Limb (tissue), 2 donors: ENCODE measurements at regions not wholly inside any gene's neighbourhood (a gene's known extent, or its start where the extent isn't known, plus 50 kb on each side); places are given as distances from the start of the nearest gene placed in this dataset.

Source experiments
- DNase-seq, 2 donors: peaks; one replicate each; pipeline ENCODE4 v3.0.0-alpha.2; 2016; ENCODE audit errors: extremely low spot score in 2 of 2

DNA sequence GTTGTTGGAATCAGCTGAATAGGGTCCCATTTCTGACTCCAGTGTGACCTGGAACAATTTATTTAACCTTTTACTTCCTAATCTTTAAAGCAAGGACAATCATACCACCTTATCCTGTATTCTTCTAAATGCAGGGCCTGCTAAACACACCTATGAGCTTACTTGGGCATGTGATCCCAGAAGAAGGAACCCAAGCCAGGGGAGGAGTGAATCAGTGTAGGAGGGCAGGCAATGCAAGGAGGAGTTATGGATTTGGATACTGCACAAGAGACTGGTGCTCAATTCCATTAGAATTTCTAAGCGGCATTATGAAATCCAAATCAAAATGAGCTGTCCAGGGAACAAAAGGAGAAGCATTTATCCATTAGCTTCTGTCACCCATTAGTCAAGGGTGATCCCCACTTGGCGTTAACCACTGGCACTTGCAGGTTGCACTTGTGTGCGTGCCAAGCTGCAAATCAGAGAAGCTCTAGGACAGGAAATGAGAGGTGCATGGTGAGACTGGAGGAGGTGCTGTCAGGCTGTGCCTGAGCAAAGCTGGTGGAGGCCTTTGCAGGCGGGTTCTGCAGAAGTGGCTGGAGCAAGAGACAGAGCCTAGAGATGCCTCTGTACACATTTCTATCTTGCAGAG is 297.2 kb upstream of the PLXNA2 start:
- DNase-seq: no peak

DNA sequence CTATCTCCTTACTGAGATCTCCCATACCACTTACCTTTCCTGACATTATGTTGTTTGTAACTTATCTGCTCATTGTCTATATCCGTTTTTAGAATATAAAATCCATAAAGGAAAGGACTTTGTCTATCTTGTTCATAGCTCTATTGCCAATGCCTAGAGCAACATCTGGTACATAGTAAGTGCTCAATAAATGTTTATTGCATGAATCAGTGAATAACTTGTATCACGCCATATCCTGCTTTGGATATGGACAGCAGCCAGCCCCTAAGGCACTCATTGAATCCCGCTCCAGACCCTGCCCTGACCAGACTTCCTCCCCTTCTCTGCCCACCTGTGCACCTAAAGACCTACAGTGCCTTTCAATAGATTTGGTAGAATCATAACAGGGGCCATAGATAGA is 298.1 kb upstream of the PLXNA2 start:
- DNase-seq: no peak

DNA sequence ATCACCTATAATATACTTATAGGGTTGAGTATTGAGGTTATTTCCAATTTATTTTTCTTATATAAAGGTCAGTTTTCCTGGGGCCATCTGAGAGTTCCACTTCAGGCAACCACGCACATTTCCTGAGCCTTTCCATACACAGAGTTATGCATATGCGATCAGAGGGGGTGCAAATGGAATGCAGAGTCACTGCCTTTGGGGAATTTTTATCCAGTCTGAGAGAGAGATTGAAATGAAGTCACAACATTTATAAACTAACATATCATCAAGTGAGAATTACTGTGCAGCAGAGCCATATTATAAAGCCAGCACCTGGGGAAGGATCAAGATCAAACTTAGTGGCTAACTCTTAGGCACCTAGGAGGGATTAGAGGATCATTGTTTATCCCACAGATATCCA is 299.9 kb upstream of the PLXNA2 start:
- no peak for DNase-seq

GRCh38 chr1:208544794-208545193 is 300.6 kb upstream of the PLXNA2 start:
- DNase-seq: no peak

DNA sequence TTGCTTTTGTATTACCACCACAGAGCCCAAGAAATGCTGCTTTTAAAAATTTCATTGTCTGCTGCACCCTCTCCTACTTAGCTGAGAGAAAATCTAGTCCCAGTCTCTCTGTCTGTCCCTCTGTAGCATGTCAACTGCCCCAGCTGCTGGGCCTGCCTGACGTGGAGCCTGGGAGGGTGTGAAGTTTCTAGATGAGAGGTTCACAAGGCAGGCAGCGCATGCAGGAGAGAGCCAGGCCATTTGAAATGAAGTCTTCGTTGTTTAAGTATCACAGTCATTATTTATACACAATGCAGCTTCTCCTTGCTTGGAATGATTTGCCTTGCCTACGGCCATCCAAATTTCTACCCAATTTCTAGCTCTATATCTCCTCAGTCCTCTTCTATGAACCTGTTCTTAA is 306.8 kb upstream of the PLXNA2 start:
- DNase-seq: no peak

DNA sequence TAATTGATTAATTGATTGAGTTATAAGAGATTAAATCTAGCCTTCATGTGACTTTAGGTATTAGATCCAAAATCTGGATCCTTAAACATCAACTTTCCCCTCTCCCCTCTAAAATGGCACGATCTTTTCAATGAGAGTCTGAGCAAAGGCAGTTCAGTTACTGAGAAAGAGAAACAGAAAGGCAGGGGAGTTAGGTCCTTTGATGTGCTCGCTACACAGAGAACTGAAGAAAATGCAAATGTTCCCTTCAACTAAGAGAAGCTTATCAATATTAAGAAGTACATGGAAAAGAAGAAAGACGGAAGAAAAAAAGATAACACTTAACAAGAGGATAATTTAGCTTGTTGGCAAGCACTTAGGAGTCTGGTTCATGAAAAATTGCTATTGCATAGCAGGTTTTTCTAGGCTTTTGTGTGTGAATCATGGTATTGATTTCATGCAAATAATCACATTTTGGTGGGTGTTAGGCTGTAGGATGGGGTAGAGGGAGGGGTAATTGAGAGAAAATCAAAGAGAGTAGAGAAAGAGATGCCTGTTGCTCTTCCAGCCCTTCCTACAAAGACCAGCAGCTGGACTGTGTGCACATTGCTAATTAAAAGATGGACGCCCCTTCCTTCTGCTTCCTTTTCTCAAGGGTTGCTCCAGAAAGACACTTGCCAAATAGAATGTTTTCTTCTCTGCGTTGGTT is 307.6 kb upstream of the PLXNA2 start:
- no peak for DNase-seq

DNA sequence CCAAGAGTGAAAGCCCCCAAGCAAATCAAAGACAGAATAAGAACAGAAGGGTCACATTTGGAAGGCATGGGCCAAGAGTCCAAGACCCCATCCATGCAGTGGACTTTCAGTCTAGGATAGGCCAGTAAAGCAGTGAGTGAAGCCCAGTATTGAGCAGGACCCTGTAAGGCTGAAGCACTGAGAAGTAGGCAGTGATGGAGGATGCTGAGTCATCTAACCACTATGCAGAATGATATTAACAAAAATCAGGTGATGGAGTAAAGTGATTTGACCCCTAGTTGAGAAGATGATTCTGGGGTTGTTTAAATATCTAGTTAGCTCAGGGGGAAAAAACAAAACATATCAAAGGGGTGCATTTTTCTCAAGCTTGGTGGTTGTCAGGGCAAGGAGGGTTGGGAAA is 308.7 kb upstream of the PLXNA2 start:
- no peak for DNase-seq

DNA sequence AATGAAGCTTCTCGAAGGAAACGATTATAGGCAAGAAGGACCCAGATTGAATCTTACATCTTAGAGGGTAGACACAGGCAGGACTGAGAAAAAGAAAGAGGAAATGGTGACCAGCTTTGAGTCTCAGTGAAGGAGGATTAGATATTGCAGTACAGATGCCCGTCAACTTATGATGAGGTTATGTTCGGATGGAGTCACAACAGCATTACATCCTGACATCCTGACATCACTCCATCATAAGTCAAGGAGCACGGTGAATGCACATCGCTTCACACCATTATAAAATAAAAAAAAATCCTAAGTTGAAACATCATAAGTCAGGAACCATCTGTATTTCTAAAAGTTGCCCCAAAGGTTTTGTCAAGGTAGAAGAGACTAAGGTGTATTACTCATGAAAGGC is 312.3 kb upstream of the PLXNA2 start:
- no peak for DNase-seq

GRCh38 chr1:208557046-208557722 is 313.0 kb upstream of the PLXNA2 start:
- peak in 1 of 2 donors; percentile 41 for DNase-seq

DNA sequence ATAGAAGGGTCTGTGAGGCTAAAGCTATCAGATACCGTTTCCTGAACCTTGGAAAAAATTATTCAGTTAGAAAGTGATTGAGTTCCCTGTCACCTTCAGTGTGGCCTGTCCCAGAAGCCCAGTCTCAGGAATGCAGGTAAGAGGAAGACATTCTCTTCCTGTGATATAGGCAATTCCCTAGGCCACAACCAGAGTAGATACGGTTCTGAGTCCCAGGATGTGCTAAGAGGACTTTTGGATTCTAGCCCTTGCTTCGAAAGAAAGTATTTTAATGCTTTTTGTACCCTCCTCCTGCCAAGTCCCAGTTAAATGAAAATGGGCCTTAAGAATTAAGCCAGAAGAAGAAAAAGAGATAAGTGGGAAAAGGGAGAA is 313.5 kb upstream of the PLXNA2 start:
- DNase-seq: no peak

- DNase-seq: no peak
These were observed 315.6 kb upstream of the PLXNA2 start for GRCh38 chr1:208559597-208560329.

- peak in 1 of 2 donors; percentile 32 for DNase-seq
These were observed 318.2 kb upstream of the PLXNA2 start for GRCh38 chr1:208562151-208562960.

DNA sequence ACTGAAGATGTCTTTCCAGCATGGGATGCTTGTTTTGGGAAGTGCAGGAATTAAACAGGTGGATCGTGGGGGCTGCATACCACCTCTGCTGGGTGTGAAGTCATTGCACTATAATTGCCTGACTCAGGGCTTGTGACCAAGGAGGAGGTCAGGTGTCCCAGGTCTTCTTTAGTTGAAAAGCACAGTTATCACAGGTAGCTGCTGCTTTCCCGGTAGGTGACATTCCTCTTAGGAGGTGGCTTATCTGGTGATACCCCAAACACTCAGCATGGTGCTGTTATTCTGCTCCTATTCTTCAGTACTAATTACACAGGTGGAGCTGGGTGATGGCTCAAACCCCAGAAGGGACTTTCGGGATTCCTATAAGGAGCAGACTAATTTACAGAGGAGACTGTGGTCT is 320.3 kb upstream of the PLXNA2 start:
- DNase-seq: no peak

- DNase-seq: no peak
These were observed 321.7 kb upstream of the PLXNA2 start for GRCh38 chr1:208565756-208566440.

GRCh38 chr1:208569181-208569580 is 325.0 kb upstream of the PLXNA2 start:
- DNase-seq: no peak

GRCh38 chr1:208570362-208570761 is 326.2 kb upstream of the PLXNA2 start:
- DNase-seq: no peak

- DNase-seq: no peak
These were observed 332.2 kb upstream of the PLXNA2 start for GRCh38 chr1:208576425-208576824.

DNA sequence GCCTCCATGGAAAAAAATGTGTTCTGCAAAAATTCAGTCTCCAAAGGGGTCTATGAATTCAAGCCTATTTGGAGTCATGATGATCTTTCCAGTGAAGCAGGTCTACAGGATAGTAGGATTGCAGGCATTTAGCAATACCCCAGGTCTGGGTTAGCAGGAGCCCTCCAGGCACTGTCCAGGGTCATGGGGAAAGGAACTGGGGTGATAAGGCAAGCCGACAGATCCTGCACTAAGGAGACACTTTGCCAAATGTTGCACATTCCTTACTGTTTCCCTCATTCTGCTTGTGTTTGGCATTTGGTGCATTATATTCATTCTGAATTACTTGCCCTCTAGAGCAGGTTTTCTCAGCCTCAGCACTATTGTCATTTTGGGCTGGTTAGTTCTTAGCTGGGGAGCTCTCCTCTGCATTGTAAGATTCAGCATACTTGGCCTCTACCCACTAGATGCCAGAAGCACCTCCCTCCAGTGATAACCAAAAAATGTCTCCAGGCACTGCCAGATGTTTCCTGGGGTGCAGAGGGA is 333.3 kb upstream of the PLXNA2 start:
- DNase-seq: no peak

GRCh38 chr1:208581209-208581608 is 337.0 kb upstream of the PLXNA2 start:
- no peak for DNase-seq

DNA sequence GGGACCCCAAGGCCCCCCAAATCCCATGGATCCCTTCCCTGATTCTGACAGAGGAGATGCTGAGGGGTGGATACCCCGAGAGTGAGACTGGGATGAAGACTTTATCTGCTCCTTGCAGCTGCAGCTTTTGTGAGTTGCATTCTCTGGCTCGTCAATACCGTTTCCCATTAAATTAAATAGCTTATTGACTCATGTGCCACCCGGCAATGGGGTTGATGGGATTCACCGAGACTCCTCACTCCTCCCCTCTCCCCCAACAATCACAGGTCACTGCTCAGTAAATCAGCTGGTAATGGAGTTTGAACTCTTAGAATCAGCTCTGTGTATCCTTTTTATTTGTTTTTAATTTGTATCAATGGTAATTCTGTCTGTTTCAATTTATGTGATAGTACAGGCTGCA is 337.5 kb upstream of the PLXNA2 start:
- DNase-seq: no peak
